ENCODE measurements at regions not wholly inside any gene's neighbourhood (a gene's known extent, or its start where the extent isn't known, plus 50 kb on each side); places are given as distances from the start of the nearest gene placed in this dataset.

GRCh38 chr15:95266451-95267061 lies 1035.2 kb downstream of the MCTP2 start:
- DNase-seq (ENCODE audit: insufficient read length, low spot score) (no peak), FAIRE-seq (no peak)

- DNase-seq (ENCODE audit: insufficient read length, low spot score) (no peak), FAIRE-seq (no peak)
Measured at GRCh38 chr15:95267481-95267880, 1036.1 kb downstream of the MCTP2 start.

- FAIRE-seq (no peak), DNase-seq (ENCODE audit: insufficient read length, low spot score) (no peak)
Measured at GRCh38 chr15:95269242-95270183, 1038.2 kb downstream of the MCTP2 start.

- no peak for DNase-seq (ENCODE audit: insufficient read length, low spot score)
- FAIRE-seq: no peak
Measured at GRCh38 chr15:95274101-95274500, 1042.7 kb downstream of the MCTP2 start.

GRCh38 chr15:95277266-95277665 lies 1045.9 kb downstream of the MCTP2 start:
- DNase-seq (ENCODE audit: insufficient read length, low spot score) (no peak), FAIRE-seq (no peak)

- DNase-seq (ENCODE audit: insufficient read length, low spot score) (no peak), FAIRE-seq (no peak)
Measured at GRCh38 chr15:95278532-95279245, 1047.3 kb downstream of the MCTP2 start.

GRCh38 chr15:95279277-95280019 lies 1048.1 kb downstream of the MCTP2 start:
- no peak for DNase-seq (ENCODE audit: insufficient read length, low spot score)
- no peak for FAIRE-seq

GRCh38 chr15:95280711-95281110 lies 1049.3 kb downstream of the MCTP2 start:
- no peak for DNase-seq (ENCODE audit: insufficient read length, low spot score)
- no peak for FAIRE-seq

- no peak for FAIRE-seq
- DNase-seq (ENCODE audit: insufficient read length, low spot score): no peak
Measured at GRCh38 chr15:95281470-95281869, 1049.0 kb upstream of the NR2F2 start.

GRCh38 chr15:95284492-95284891 lies 1046.0 kb upstream of the NR2F2 start:
- no peak for FAIRE-seq
- no peak for DNase-seq (ENCODE audit: insufficient read length, low spot score)

GRCh38 chr15:95284933-95285421 lies 1045.5 kb upstream of the NR2F2 start:
- FAIRE-seq (no peak), DNase-seq (ENCODE audit: insufficient read length, low spot score) (no peak)

GRCh38 chr15:95286352-95286880 lies 1044.1 kb upstream of the NR2F2 start:
- FAIRE-seq (no peak), DNase-seq (ENCODE audit: insufficient read length, low spot score) (no peak)

- DNase-seq (ENCODE audit: insufficient read length, low spot score) (no peak), FAIRE-seq (no peak)
Measured at GRCh38 chr15:95287720-95288103, 1042.8 kb upstream of the NR2F2 start.

- FAIRE-seq (no peak), DNase-seq (ENCODE audit: insufficient read length, low spot score) (no peak)
Measured at GRCh38 chr15:95288626-95289025, 1041.9 kb upstream of the NR2F2 start.

GRCh38 chr15:95290176-95290974 lies 1040.1 kb upstream of the NR2F2 start:
- DNase-seq (ENCODE audit: insufficient read length, low spot score) (no peak), FAIRE-seq (no peak)

- DNase-seq (ENCODE audit: insufficient read length, low spot score) (peak; percentile 5), FAIRE-seq (peak; percentile 56)
Measured at GRCh38 chr15:95291898-95292472, 1038.5 kb upstream of the NR2F2 start.

- FAIRE-seq (no peak), DNase-seq (ENCODE audit: insufficient read length, low spot score) (no peak)
Measured at GRCh38 chr15:95292785-95293450, 1037.6 kb upstream of the NR2F2 start.

- FAIRE-seq: no peak
Measured at GRCh38 chr15:95293456-95294031, 1037.0 kb upstream of the NR2F2 start.

More at GRCh38 chr15:95293456-95294031, 1037.0 kb upstream of the NR2F2 start:
- DNase-seq (ENCODE audit: insufficient read length, low spot score): no peak
